H1 (cell line): ENCODE measurements at regions not wholly inside any gene's neighbourhood (a gene's known extent, or its start where the extent isn't known, plus 50 kb on each side); places are given as distances from the start of the nearest gene placed in this dataset.

Experiments
- CTCF ChIA-PET: fragments of 300-600 bp; sonication (Branson Sonifier 250); formaldehyde crosslinking; loops from one replicate; lab custom pipeline; 2021; ENCODE audit not compliant: partially characterized antibody; lab: Charles Lee
- POLR2A ChIA-PET: fragments of 300-600 bp; sonication (Branson Sonifier 250); formaldehyde crosslinking; loops from one replicate; lab custom pipeline; 2021; ENCODE audit warnings: inconsistent platforms; ENCODE audit not compliant: partially characterized antibody; lab: Charles Lee
- DNase-seq, 2 experiments: peaks; one replicate each; pipeline versions ENCODE4 v3.0.0 to v3.0.0-alpha.2; 2010 to 2022; ENCODE audit warnings: low spot score in 2 of 2, low read depth in 1 of 2, mixed read lengths in 1 of 2
- FAIRE-seq: peaks from 2 replicates; lab custom pipeline; 2011; peaks lifted over from hg19 to GRCh38; lab: Jason Lieb, UNC
- H2AFZ ChIP-seq: 2 replicates; pipeline ENCODE4 v1.8.1; 2012; ENCODE audit warnings: low read length, inconsistent platforms
- H2AK5ac ChIP-seq: 2 replicates; pipeline ENCODE4 v1.6.1; 2013; ENCODE audit warnings: low read depth, low read length
- H2BK120ac ChIP-seq: replicated peaks from 2 replicates; pipeline ENCODE3; 2013; ENCODE audit warnings: low read depth, low read length, inconsistent platforms
- H2BK12ac ChIP-seq: 2 replicates; pipeline ENCODE4 v1.6.1; 2013; ENCODE audit warnings: low read depth, low read length
- H2BK15ac ChIP-seq: 2 replicates; pipeline ENCODE4 v1.6.1; 2013; ENCODE audit warnings: low read length
- H2BK20ac ChIP-seq: 2 replicates; pipeline ENCODE4 v1.6.1; 2013; ENCODE audit warnings: low read length
- H2BK5ac ChIP-seq: 2 replicates; pipeline ENCODE4 v1.6.1; 2013; ENCODE audit warnings: low read depth, low read length
- H3K14ac ChIP-seq: 2 replicates; pipeline ENCODE4 v1.6.1; 2013; ENCODE audit warnings: inconsistent platforms; ENCODE audit not compliant: insufficient read length
- H3K18ac ChIP-seq: 2 replicates; pipeline ENCODE4 v1.6.1; 2013; ENCODE audit warnings: low read length; ENCODE audit errors: extremely low read depth
- H3K23ac ChIP-seq: 2 replicates; pipeline ENCODE4 v1.6.1; 2013; ENCODE audit warnings: inconsistent platforms; ENCODE audit not compliant: insufficient read length
- H3K23me2 ChIP-seq: 2 replicates; pipeline ENCODE4 v1.6.1; 2013; ENCODE audit warnings: low read depth, low read length
- H3K27ac ChIP-seq: 2 replicates; pipeline ENCODE4 v1.6.1; 2011; ENCODE audit warnings: low read depth, low read length, inconsistent platforms
- H3K27me3 ChIP-seq, 4 experiments: replicated peaks in 1 of 4; 1 replicate in 1 of 4; 2 replicates in 3 of 4; pipeline versions ENCODE4 v1.6.1 to v1.8.1; 2011 to 2013; ENCODE audit warnings: low read length in 3 of 4, mild to moderate bottlenecking in 3 of 4, inconsistent platforms in 2 of 4, mixed read lengths in 2 of 4, moderate library complexity in 1 of 4; ENCODE audit not compliant: control insufficient read depth in 3 of 4, insufficient read depth in 3 of 4; ENCODE audit errors: extremely low read depth in 1 of 4
- H3K36me3 ChIP-seq, 4 experiments: 2 replicates each; pipeline versions ENCODE4 v1.6.1 to v1.8.1; 2011 to 2013; ENCODE audit warnings: mild to moderate bottlenecking in 4 of 4, low read length in 3 of 4, moderate library complexity in 2 of 4, control low read depth in 1 of 4, inconsistent platforms in 1 of 4; ENCODE audit not compliant: insufficient read depth in 4 of 4, control insufficient read depth in 2 of 4
- H3K4ac ChIP-seq: replicated peaks from 2 replicates; pipeline ENCODE3; 2013; ENCODE audit warnings: low read length, low read depth, mixed read lengths, inconsistent platforms; ENCODE audit not compliant: insufficient read length
- H3K4me1 ChIP-seq, 4 experiments: replicated peaks in 1 of 4; 1 replicate in 1 of 4; 2 replicates in 3 of 4; pipeline versions ENCODE4 v1.6.1 to v1.8.1; 2011 to 2013; ENCODE audit warnings: low read length in 3 of 4, inconsistent platforms in 2 of 4, mixed read lengths in 1 of 4; ENCODE audit not compliant: insufficient read depth in 4 of 4, control insufficient read depth in 3 of 4
- H3K4me2 ChIP-seq, 2 experiments: 2 replicates each; pipeline versions ENCODE4 v1.6.1 to v1.8.1; 2011 to 2013; ENCODE audit warnings: low read depth in 2 of 2, low read length in 2 of 2, control low read depth in 1 of 2, inconsistent platforms in 1 of 2, mild to moderate bottlenecking in 1 of 2; ENCODE audit not compliant: insufficient read depth in 1 of 2
- H3K4me3 ChIP-seq, 4 experiments: fragments of 200-600, 300-600 bp in 1 of 4; sonication (generic), shearing (Covaris generic), sonication (Bioruptor Twin) in 1 of 4; 2 replicates each; pipeline versions ENCODE4 v1.5.1 to v1.8.1; 2011 to 2016; ENCODE audit warnings: low read length in 4 of 4, low read depth in 3 of 4, control low read depth in 2 of 4, inconsistent platforms in 2 of 4, mild to moderate bottlenecking in 2 of 4, mixed read lengths in 1 of 4, moderate library complexity in 1 of 4; ENCODE audit not compliant: insufficient read depth in 2 of 4; ENCODE audit errors: extremely low read depth in 1 of 4
- H3K56ac ChIP-seq: replicated peaks from 2 replicates; pipeline ENCODE3; 2013; ENCODE audit warnings: low read depth, mild to moderate bottlenecking, mixed read lengths, low read length, inconsistent platforms; ENCODE audit not compliant: insufficient read length
- H3K79me1 ChIP-seq: 2 replicates; pipeline ENCODE4 v1.6.1; 2013; ENCODE audit warnings: low read depth, low read length, control low read depth
- H3K79me2 ChIP-seq, 2 experiments: 2 replicates each; pipeline versions ENCODE4 v1.6.1 to v1.8.1; 2012 to 2013; ENCODE audit warnings: low read length in 2 of 2, mild to moderate bottlenecking in 2 of 2, inconsistent platforms in 1 of 2; ENCODE audit not compliant: insufficient read depth in 2 of 2, control insufficient read depth in 1 of 2
- H3K9ac ChIP-seq, 4 experiments: replicated peaks in 1 of 4; 1 replicate in 1 of 4; 2 replicates in 3 of 4; pipeline versions ENCODE4 v1.6.1 to v1.8.1; 2011 to 2013; ENCODE audit warnings: low read depth in 3 of 4, low read length in 3 of 4, control low read depth in 2 of 4, mild to moderate bottlenecking in 2 of 4, moderate library complexity in 2 of 4, inconsistent platforms in 1 of 4; ENCODE audit errors: extremely low read depth in 1 of 4
- H3K9me3 ChIP-seq, 2 experiments: 2 replicates each; pipeline versions ENCODE4 v1.6.1 to v1.8.1; 2012 to 2013; ENCODE audit warnings: mild to moderate bottlenecking in 2 of 2, moderate library complexity in 2 of 2, control low read depth in 1 of 2, inconsistent platforms in 1 of 2, low read depth in 1 of 2, low read length in 1 of 2, mixed read lengths in 1 of 2; ENCODE audit not compliant: insufficient read depth in 2 of 2
- H4K20me1 ChIP-seq, 2 experiments: replicated peaks in 1 of 2; 2 replicates each; pipeline versions ENCODE3 to v1.8.1; 2011 to 2013; ENCODE audit warnings: inconsistent platforms in 2 of 2, low read length in 2 of 2, mild to moderate bottlenecking in 1 of 2; ENCODE audit not compliant: insufficient read depth in 2 of 2, control insufficient read depth in 1 of 2
- H4K5ac ChIP-seq: 2 replicates; pipeline ENCODE4 v1.6.1; 2013; ENCODE audit warnings: low read length, low read depth, mixed read lengths, inconsistent platforms; ENCODE audit not compliant: insufficient read length
- H4K8ac ChIP-seq: 2 replicates; pipeline ENCODE4 v1.8.0; 2013; ENCODE audit warnings: mild to moderate bottlenecking, moderate library complexity, low read length, inconsistent platforms; ENCODE audit not compliant: insufficient read depth; ENCODE audit errors: extremely low read depth
- H4K91ac ChIP-seq: replicated peaks from 2 replicates; pipeline ENCODE3; 2013; ENCODE audit warnings: low read length, mixed read lengths, inconsistent platforms; ENCODE audit not compliant: insufficient read length
- CBX5 ChIP-seq: fragments of 300-800, 300-1000 bp; sonication (generic); IDR thresholded peaks from 2 replicates; pipeline ENCODE4 v1.7.1; 2016; ENCODE audit warnings: antibody characterized with exemption, low read length, low read depth
- CEBPB ChIP-seq: IDR thresholded peaks from 2 replicates; pipeline ENCODE4 v1.6.1; 2012; ENCODE audit warnings: low read depth, low read length
- CHD1 ChIP-seq: IDR thresholded peaks from 2 replicates; pipeline ENCODE4 v1.6.1; 2012; ENCODE audit warnings: low read depth, low read length, improper control_type of control experiment
- CREB1 ChIP-seq: IDR thresholded peaks from 2 replicates; pipeline ENCODE4 v1.6.1; 2012; ENCODE audit warnings: inconsistent platforms
- GTF2F1 ChIP-seq: IDR thresholded peaks from 2 replicates; pipeline ENCODE4 v1.6.1; 2012; ENCODE audit warnings: low read depth, low read length, improper control_type of control experiment, borderline replicate concordance
- JUN ChIP-seq: IDR thresholded peaks from 2 replicates; pipeline ENCODE4 v1.6.1; 2011; ENCODE audit warnings: low read depth, mild to moderate bottlenecking, improper control_type of control experiment, low read length
- KDM4A ChIP-seq: IDR thresholded peaks from one replicate; pipeline ENCODE4 v1.7.1; 2012; ENCODE audit warnings: low read depth, mild to moderate bottlenecking, moderate library complexity, low read length, inconsistent platforms; ENCODE audit not compliant: severe bottlenecking
- SAP30 ChIP-seq: fragments of 300-600 bp; sonication (generic); IDR thresholded peaks from 2 replicates; pipeline ENCODE4 v1.7.1; 2012; ENCODE audit warnings: low read length, moderate library complexity, mild to moderate bottlenecking, inconsistent platforms; ENCODE audit not compliant: insufficient read depth, insufficient replicate concordance
- TAF7 ChIP-seq: optimal IDR thresholded peaks from 2 replicates; pipeline ENCODE3; 2011; ENCODE audit warnings: low read depth, mild to moderate bottlenecking, inconsistent platforms, low read length, moderate library complexity, borderline replicate concordance
- ZNF274 ChIP-seq: IDR thresholded peaks from 2 replicates; pipeline ENCODE4 v1.7.0; 2012; ENCODE audit warnings: low read length, borderline replicate concordance; ENCODE audit errors: extremely low read depth
- WGBS, 2 experiments: shearing (Covaris generic) in 1 of 2; methylation state at CpG; one replicate each; pipeline versions ENCODE4 v1.1.6 to v1.1.7; 2013 to 2015; ENCODE audit warnings: low lambda C conversion rate in 2 of 2, mixed read lengths in 2 of 2, inconsistent platforms in 1 of 2, low coverage in 1 of 2, missing lambda C conversion rate in 1 of 2; ENCODE audit not compliant: insufficient replicate concordance in 2 of 2, insufficient coverage in 1 of 2, insufficient read length in 1 of 2; ENCODE audit errors: extremely low coverage in 1 of 2, missing lambda C conversion rate in 1 of 2; 5-methylcytosine and 5-hydroxymethylcytosine counted together

DNA sequence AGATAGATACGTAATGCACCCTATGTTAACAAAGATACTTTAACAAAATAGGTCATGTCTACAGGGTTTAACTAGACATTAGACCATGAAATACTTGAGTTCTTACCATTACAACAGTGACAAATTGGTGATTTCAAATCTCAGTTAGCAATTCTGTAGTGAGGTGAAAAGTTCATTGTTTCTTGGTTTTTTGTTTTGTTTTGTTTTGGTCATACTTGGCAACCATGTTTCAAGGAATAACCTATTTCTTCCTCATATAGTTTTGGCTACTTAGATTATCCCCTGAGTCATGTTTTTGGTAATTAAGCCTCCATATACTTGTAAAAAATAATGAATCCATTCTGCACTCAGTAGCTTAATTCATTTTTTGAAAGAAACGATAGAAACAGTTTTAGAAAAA is 1200.4 kb downstream of the DIAPH3 start:
- H3K27me3 ChIP-seq = no peaks in the 10 kb centered on the region
- H3K79me1 ChIP-seq = no peaks in the 10 kb centered on the region
- H4K91ac ChIP-seq = no peak overlapping the region
- H4K5ac ChIP-seq = no peak overlapping the region
- WGBS, 2 experiments = 89% methylated on average over 2 of the region's 2 CpGs; no CpG with 5 or more reads in 1 of the 2 experiments
- H3K23ac ChIP-seq = no peak overlapping the region
- TF ChIP-seq TAF7 (no peak), CBX5 (no peak), GTF2F1 (no peak), SAP30 (no peak), ZNF274 (no peak), JUN (no peak), CEBPB (no peak), CHD1 (no peak), KDM4A (no peak), CREB1 (no peak)
- no peak overlapping the region for H3K56ac ChIP-seq
- no peak overlapping the region for H3K18ac ChIP-seq
- H2AFZ ChIP-seq = no peak overlapping the region
- no peaks in the 10 kb centered on the region for H3K36me3 ChIP-seq
- H4K8ac ChIP-seq = no peak overlapping the region
- H3K79me2 ChIP-seq = no peaks in the 10 kb centered on the region
- H3K4me3 ChIP-seq = no peak overlapping the region
- H3K4me2 ChIP-seq = no peak overlapping the region
- H3K4ac ChIP-seq = no peak overlapping the region
- no peak overlapping the region for H3K14ac ChIP-seq
- no peak overlapping the region for H3K27ac ChIP-seq
- H2AK5ac ChIP-seq = no peak overlapping the region
- ChIA-PET POLR2A (no interaction called here), CTCF (interaction anchor here (0.7 to 1.1 kb wide), 2 partner anchors 10 to 1330 kb away, joined by 3 to 4 read pairs; no protein-coding TSS in a partner anchor)
- H3K9me3 ChIP-seq = peaks cover 0 to 3% of the 10 kb centered on the region in 2 experiments; a peak in 1 of 4 replicates
- H2BK15ac ChIP-seq = no peak overlapping the region
- H2BK20ac ChIP-seq = no peak overlapping the region
- no peaks in the 10 kb centered on the region for H3K23me2 ChIP-seq
- H2BK12ac ChIP-seq = no peak overlapping the region
- H4K20me1 ChIP-seq = no peaks in the 10 kb centered on the region
- no peak overlapping the region for H2BK5ac ChIP-seq
- no peak for DNase-seq
- H3K4me1 ChIP-seq = no peaks in the 10 kb centered on the region
- H3K9ac ChIP-seq = no peak overlapping the region
- no peak overlapping the region for H2BK120ac ChIP-seq
- no peak for FAIRE-seq
